ENCODE measurements at regions not wholly inside any gene's neighbourhood (a gene's known extent, or its start where the extent isn't known, plus 50 kb on each side); places are given as distances from the start of the nearest gene placed in this dataset.

- Histone ChIP-seq H3K36me3 (no peaks in the 10 kb centered on the region), H3K27me3 (ENCODE audit: insufficient read depth, low read depth, severe bottlenecking) (no peaks in the 10 kb centered on the region), H3K9me3 (ENCODE audit: severe bottlenecking) (no peaks in the 10 kb centered on the region), H3K27ac (no peak overlapping the region), H3K4me3 (ENCODE audit: low read depth, low read length) (no peak overlapping the region)
- TF ChIP-seq CTCF (IDR thresholded peaks at IDR 0.05; ENCODE audit: low read depth, low read length): no peak
- no peak for DNase-seq
Observed at GRCh38 chr10:88127766-88128165, 264.3 kb downstream of the PTEN start.

GRCh38 chr10:88129013-88129412 lies 265.6 kb downstream of the PTEN start:
- DNase-seq: no peak
- no peak for TF ChIP-seq CTCF (IDR thresholded peaks at IDR 0.05; ENCODE audit: low read depth, low read length)
- Histone ChIP-seq H3K36me3 (no peaks in the 10 kb centered on the region), H3K9me3 (ENCODE audit: severe bottlenecking) (no peaks in the 10 kb centered on the region), H3K4me3 (ENCODE audit: low read depth, low read length) (no peak overlapping the region), H3K27me3 (ENCODE audit: insufficient read depth, low read depth, severe bottlenecking) (no peaks in the 10 kb centered on the region), H3K27ac (no peak overlapping the region)

- no peaks in the 10 kb centered on the region for H3K27me3 ChIP-seq (ENCODE audit: insufficient read depth, low read depth, severe bottlenecking)
- H3K36me3 ChIP-seq: no peaks in the 10 kb centered on the region
- H3K4me3 ChIP-seq (ENCODE audit: low read depth, low read length): no peak overlapping the region
- no peak for DNase-seq
- H3K9me3 ChIP-seq (ENCODE audit: severe bottlenecking): no peaks in the 10 kb centered on the region
- no peak overlapping the region for H3K27ac ChIP-seq
- no peak for TF ChIP-seq CTCF (IDR thresholded peaks at IDR 0.05; ENCODE audit: low read depth, low read length)
Observed at GRCh38 chr10:88130912-88131311, 267.5 kb downstream of the PTEN start.

- no peak for TF ChIP-seq CTCF (IDR thresholded peaks at IDR 0.05; ENCODE audit: low read depth, low read length)
- no peak for DNase-seq
- Histone ChIP-seq H3K4me3 (ENCODE audit: low read depth, low read length) (no peak overlapping the region), H3K36me3 (no peaks in the 10 kb centered on the region), H3K27ac (no peak overlapping the region), H3K9me3 (ENCODE audit: severe bottlenecking) (no peaks in the 10 kb centered on the region), H3K27me3 (ENCODE audit: insufficient read depth, low read depth, severe bottlenecking) (no peaks in the 10 kb centered on the region)
Observed at GRCh38 chr10:88131511-88132139, 268.2 kb downstream of the PTEN start.

- Histone ChIP-seq H3K9me3 (ENCODE audit: severe bottlenecking) (no peaks in the 10 kb centered on the region), H3K36me3 (no peaks in the 10 kb centered on the region), H3K27me3 (ENCODE audit: insufficient read depth, low read depth, severe bottlenecking) (no peaks in the 10 kb centered on the region), H3K27ac (no peak overlapping the region), H3K4me3 (ENCODE audit: low read depth, low read length) (no peak overlapping the region)
- TF ChIP-seq CTCF (IDR thresholded peaks at IDR 0.05; ENCODE audit: low read depth, low read length): no peak
- no peak for DNase-seq
Observed at GRCh38 chr10:88136712-88137111, 273.3 kb downstream of the PTEN start.

- no peak for TF ChIP-seq CTCF (IDR thresholded peaks at IDR 0.05; ENCODE audit: low read depth, low read length)
- H3K9me3 ChIP-seq (ENCODE audit: severe bottlenecking): no peaks in the 10 kb centered on the region
- no peak overlapping the region for H3K27ac ChIP-seq
- no peak for DNase-seq
- no peaks in the 10 kb centered on the region for H3K27me3 ChIP-seq (ENCODE audit: insufficient read depth, low read depth, severe bottlenecking)
- no peaks in the 10 kb centered on the region for H3K36me3 ChIP-seq
- no peak overlapping the region for H3K4me3 ChIP-seq (ENCODE audit: low read depth, low read length)
Observed at GRCh38 chr10:88138319-88138848, 275.0 kb downstream of the PTEN start.

Data from WERI-Rb-1 (cell line).